ENCODE measurements at regions not wholly inside any gene's neighbourhood (a gene's known extent, or its start where the extent isn't known, plus 50 kb on each side); places are given as distances from the start of the nearest gene placed in this dataset.

DNA sequence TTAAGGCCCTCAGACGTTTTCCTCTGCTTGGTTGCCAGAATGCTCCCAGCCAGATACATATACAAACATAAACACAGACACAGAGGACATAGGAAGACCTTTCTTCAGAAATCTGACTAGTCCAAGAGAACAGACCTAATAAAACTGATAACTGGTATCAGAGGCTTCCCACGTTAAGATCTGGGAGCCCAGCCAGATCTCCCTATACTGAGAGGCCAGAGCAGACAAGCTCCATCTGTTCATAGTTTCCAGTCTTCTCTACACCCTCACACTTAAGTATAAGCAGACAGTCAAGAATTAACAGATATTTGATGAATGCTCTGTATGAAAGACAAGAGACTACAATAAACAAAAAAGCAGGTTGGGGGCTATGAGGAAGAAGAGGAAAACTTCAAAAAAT, 240.5 kb upstream of the CHAC2 start:
- TF ChIP-seq, protein P1, sequence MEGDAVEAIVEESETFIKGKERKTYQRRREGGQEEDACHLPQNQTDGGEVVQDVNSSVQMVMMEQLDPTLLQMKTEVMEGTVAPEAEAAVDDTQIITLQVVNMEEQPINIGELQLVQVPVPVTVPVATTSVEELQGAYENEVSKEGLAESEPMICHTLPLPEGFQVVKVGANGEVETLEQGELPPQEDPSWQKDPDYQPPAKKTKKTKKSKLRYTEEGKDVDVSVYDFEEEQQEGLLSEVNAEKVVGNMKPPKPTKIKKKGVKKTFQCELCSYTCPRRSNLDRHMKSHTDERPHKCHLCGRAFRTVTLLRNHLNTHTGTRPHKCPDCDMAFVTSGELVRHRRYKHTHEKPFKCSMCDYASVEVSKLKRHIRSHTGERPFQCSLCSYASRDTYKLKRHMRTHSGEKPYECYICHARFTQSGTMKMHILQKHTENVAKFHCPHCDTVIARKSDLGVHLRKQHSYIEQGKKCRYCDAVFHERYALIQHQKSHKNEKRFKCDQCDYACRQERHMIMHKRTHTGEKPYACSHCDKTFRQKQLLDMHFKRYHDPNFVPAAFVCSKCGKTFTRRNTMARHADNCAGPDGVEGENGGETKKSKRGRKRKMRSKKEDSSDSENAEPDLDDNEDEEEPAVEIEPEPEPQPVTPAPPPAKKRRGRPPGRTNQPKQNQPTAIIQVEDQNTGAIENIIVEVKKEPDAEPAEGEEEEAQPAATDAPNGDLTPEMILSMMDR (IDR thresholded peaks at IDR 0.05; ENCODE audit: low read depth, low read length): no peak
- Histone ChIP-seq H3K4me3 (ENCODE audit: low read depth, low read length) (no peak overlapping the region), H3K9me3 (ENCODE audit: control insufficient read depth, insufficient read depth, low read length) (peaks cover 5% of the 10 kb centered on the region; the same call in 1 of the 2 replicates), H3K27ac (ENCODE audit: low read depth, low read length) (no peak overlapping the region), H3K27me3 (ENCODE audit: control insufficient read depth, insufficient read depth, low read length) (peaks cover 2% of the 10 kb centered on the region)
- ChIA-PET POLR2A (no interaction called here), CTCF (interaction anchor here (0.7 kb wide), 1 partner anchor 1678 kb away, joined by 3 read pairs; no protein-coding TSS in a partner anchor)
- DNase-seq (ENCODE audit: low read depth, low spot score): no peak

DNA sequence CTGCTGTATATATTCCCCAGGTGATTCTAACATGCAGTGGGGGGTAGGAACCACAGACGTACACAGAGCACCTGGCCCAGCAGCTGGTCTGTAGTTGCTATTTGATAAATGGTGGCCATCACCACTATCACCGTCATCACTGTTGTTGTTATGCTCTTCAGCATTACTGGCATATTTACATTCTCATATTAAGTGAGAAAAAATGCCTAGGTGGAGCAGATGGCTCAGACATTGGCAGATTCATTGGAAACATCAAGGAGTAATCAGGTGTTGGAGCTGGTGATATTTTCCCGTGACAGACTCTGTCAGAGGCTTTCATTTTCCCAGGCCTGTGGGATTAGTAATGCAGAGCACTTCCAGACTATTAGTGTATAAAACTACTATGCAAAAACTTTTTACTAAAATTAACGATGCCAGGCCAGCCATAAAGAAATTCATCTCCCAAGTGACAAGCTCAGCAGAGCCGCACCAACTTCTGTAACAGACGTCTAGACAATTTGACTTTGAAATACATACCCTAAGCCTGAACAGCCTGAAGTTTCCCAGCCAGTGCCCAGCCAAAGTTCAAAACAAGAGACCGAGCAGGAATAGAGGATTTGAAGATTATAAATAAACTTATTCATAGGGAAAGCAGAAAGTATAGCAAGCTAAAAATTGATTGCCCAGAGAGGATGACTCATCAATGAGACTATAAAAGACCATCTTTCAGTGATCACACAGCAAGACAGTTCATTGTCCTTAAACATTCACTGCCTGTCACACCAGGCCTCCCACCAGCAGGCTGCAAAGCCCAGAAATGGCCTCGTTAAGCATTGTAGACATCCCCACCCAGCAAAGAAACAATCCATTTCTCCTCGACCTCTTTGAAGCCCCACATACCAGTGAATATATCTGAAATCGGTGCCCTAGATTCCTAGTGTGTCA, 247.4 kb upstream of the CHAC2 start:
- H3K4me3 ChIP-seq (ENCODE audit: low read depth, low read length): no peak overlapping the region
- TF ChIP-seq, protein P1 (IDR thresholded peaks at IDR 0.05; ENCODE audit: low read depth, low read length): no peak
- ChIA-PET POLR2A (no interaction called here), CTCF (no interaction called here)
- DNase-seq (ENCODE audit: low read depth, low spot score): no peak
- no peaks in the 10 kb centered on the region for H3K9me3 ChIP-seq (ENCODE audit: control insufficient read depth, insufficient read depth, low read length)
- H3K27me3 ChIP-seq (ENCODE audit: control insufficient read depth, insufficient read depth, low read length): peaks cover 2% of the 10 kb centered on the region
- H3K27ac ChIP-seq (ENCODE audit: low read depth, low read length): no peak overlapping the region

DNA sequence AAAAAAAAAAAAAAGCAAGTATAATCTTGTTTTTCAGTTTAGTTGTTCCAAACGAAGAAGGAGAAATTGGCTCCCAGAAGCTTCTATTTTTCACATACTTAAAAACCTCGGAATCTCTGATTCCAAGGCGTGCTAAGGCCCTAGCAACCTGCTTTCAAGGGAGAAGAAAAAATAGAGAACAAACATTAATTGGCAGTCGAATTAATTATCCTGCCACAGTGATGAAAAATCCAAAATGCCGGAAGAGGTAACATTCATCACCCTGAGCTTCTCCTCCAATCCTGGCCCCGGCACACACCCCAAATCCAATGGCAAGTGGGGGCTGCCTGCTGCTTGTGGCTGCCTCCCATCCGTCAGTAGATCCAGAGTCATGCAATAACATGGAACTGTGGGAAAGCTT, 250.2 kb upstream of the CHAC2 start:
- CTCF ChIA-PET: interaction anchor here (0.6 to 0.7 kb wide), 2 partner anchors 96 to 542 kb away, joined by 3 to 4 read pairs; no protein-coding TSS in a partner anchor

DNA sequence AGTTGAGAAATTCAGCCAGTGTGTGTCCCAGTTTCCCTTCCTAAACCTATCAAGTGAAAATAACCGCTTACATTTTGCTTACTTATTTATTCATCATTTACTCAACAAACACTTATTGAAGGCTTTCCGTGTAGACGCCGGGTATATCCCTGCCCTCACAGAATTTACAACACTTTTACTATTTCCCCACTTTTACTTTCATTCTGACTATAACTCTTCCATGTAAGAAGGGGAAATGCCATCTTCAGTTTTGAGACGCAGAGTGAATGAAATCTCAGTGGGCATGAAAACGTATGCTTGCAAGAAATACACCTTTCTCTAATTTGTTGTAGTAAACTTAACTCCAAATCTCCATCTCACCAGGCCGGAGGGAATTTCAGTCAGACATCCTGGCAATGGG, 251.0 kb upstream of the CHAC2 start:
- no peaks in the 10 kb centered on the region for H3K27me3 ChIP-seq (ENCODE audit: control insufficient read depth, insufficient read depth, low read length)
- TF ChIP-seq, protein P1 (IDR thresholded peaks at IDR 0.05; ENCODE audit: low read depth, low read length): no peak
- no peak overlapping the region for H3K4me3 ChIP-seq (ENCODE audit: low read depth, low read length)
- ChIA-PET CTCF (no interaction called here), POLR2A (no interaction called here)
- no peak for DNase-seq (ENCODE audit: low read depth, low spot score)
- H3K27ac ChIP-seq (ENCODE audit: low read depth, low read length): no peak overlapping the region
- H3K9me3 ChIP-seq (ENCODE audit: control insufficient read depth, insufficient read depth, low read length): no peaks in the 10 kb centered on the region

More for the DNA sequence above, 250.2 kb upstream of the CHAC2 start:
- POLR2A ChIA-PET: no interaction called here
- peaks cover 2% of the 10 kb centered on the region for H3K27me3 ChIP-seq (ENCODE audit: control insufficient read depth, insufficient read depth, low read length)
- H3K4me3 ChIP-seq (ENCODE audit: low read depth, low read length): no peak overlapping the region
- TF ChIP-seq, protein P1 (IDR thresholded peaks at IDR 0.05; ENCODE audit: low read depth, low read length): no peak
- no peaks in the 10 kb centered on the region for H3K9me3 ChIP-seq (ENCODE audit: control insufficient read depth, insufficient read depth, low read length)
- H3K27ac ChIP-seq (ENCODE audit: low read depth, low read length): no peak overlapping the region
- DNase-seq (ENCODE audit: low read depth, low spot score): no peak

Data from AG04450 (cell line).